ENCODE measurements at regions not wholly inside any gene's neighbourhood (a gene's known extent, or its start where the extent isn't known, plus 50 kb on each side); places are given as distances from the start of the nearest gene placed in this dataset.

- no peak overlapping the region for H3K4me3 ChIP-seq
- H3K9me3 ChIP-seq: peaks cover 50% of the 10 kb centered on the region
- ATAC-seq (no peak), DNase-seq (no peak)
- intact Hi-C loops (cut with DNase I, micrococcal nuclease): no loop called here
- TF ChIP-seq, protein P1, sequence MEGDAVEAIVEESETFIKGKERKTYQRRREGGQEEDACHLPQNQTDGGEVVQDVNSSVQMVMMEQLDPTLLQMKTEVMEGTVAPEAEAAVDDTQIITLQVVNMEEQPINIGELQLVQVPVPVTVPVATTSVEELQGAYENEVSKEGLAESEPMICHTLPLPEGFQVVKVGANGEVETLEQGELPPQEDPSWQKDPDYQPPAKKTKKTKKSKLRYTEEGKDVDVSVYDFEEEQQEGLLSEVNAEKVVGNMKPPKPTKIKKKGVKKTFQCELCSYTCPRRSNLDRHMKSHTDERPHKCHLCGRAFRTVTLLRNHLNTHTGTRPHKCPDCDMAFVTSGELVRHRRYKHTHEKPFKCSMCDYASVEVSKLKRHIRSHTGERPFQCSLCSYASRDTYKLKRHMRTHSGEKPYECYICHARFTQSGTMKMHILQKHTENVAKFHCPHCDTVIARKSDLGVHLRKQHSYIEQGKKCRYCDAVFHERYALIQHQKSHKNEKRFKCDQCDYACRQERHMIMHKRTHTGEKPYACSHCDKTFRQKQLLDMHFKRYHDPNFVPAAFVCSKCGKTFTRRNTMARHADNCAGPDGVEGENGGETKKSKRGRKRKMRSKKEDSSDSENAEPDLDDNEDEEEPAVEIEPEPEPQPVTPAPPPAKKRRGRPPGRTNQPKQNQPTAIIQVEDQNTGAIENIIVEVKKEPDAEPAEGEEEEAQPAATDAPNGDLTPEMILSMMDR (IDR thresholded peaks at IDR 0.05): no peak
- no peaks in the 10 kb centered on the region for H3K36me3 ChIP-seq (ENCODE audit: low read depth)
- no peaks in the 10 kb centered on the region for H3K4me1 ChIP-seq (ENCODE audit: low read depth)
Observed at GRCh38 chr4:30245140-30245539, 475.0 kb upstream of the PCDH7 start.

- no peak overlapping the region for H3K4me3 ChIP-seq
- ATAC-seq (no peak), DNase-seq (no peak)
- TF ChIP-seq, protein P1 (IDR thresholded peaks at IDR 0.05): no peak
- H3K36me3 ChIP-seq (ENCODE audit: low read depth): no peaks in the 10 kb centered on the region
- H3K9me3 ChIP-seq: peaks cover 37% of the 10 kb centered on the region
- intact Hi-C loops (cut with DNase I, micrococcal nuclease): no loop called here
- no peaks in the 10 kb centered on the region for H3K4me1 ChIP-seq (ENCODE audit: low read depth)
Observed at GRCh38 chr4:30256116-30256832, 463.9 kb upstream of the PCDH7 start.

DNA sequence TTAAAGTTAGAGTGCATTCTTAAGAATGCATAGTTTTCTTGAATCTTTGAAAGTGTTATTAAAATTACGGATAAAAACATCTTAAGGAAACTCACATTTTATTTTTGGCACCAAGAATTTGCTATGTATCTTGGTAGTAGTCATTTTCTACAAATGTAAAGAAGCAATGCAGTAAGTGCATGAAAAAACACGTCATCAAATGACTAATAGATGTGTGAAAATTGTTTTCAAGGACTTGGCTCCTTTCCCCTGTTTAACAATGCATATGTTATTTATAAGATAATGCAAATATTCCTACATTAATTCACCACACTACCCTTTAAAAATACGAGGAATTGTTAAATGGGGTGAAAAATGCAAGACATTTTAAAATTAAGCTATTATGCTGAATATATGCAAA, 461.2 kb upstream of the PCDH7 start:
- Histone ChIP-seq H3K4me1 (ENCODE audit: low read depth) (no peaks in the 10 kb centered on the region), H3K9me3 (peaks cover 23% of the 10 kb centered on the region), H3K36me3 (ENCODE audit: low read depth) (no peaks in the 10 kb centered on the region), H3K4me3 (no peak overlapping the region)
- no peak for ATAC-seq
- intact Hi-C loops (cut with DNase I, micrococcal nuclease): no loop called here
- DNase-seq: no peak
- TF ChIP-seq, protein P1 (IDR thresholded peaks at IDR 0.05): no peak

DNA sequence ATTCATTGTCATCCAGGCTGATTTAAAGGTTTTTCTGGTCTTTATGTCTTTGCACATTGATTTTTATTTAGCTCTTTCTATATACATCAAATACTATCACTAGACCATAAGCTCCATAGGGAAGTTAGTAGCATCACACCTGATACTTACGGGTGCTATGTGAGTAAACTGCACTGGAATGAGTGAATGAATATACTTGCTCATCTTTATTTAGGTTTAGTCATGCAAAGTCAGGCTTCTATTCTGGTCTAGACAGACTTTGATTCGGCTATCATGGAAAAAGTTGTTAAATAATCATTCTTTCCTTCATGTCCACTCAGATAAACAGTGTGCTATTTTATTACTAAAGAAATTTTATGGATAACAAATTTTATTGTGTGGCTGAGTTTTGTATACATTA, 457.8 kb upstream of the PCDH7 start:
- DNase-seq (no peak), ATAC-seq (no peak)
- TF ChIP-seq, protein P1 (IDR thresholded peaks at IDR 0.05): no peak
- Histone ChIP-seq H3K4me1 (ENCODE audit: low read depth) (no peaks in the 10 kb centered on the region), H3K4me3 (no peak overlapping the region), H3K36me3 (ENCODE audit: low read depth) (no peaks in the 10 kb centered on the region), H3K9me3 (peaks cover 20% of the 10 kb centered on the region)
- intact Hi-C loops (cut with DNase I, micrococcal nuclease): no loop called here

DNA sequence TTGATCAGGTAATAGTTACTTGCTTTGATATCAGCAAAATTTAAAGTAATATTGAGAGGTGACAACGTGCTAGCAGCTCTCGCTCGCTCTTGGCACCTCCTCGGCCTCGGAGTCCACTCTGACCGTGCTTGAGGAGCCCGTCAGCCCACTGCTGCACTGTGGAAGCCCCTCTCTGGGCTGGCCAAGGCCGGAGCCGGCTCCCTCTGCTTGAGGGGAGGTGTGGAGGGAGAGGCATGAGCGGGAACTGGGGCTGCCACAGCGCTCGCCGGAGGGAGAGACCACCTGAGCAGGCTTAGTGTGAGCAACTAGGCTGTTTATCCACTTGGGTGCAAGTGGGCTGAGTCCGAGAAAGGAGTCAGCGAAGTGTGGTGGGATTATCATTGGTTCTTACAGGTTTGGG, 455.7 kb upstream of the PCDH7 start:
- TF ChIP-seq, protein P1 (IDR thresholded peaks at IDR 0.05): no peak
- intact Hi-C loops (cut with DNase I, micrococcal nuclease): no loop called here
- Histone ChIP-seq H3K36me3 (ENCODE audit: low read depth) (no peaks in the 10 kb centered on the region), H3K9me3 (peaks cover 22% of the 10 kb centered on the region), H3K4me3 (no peak overlapping the region), H3K4me1 (ENCODE audit: low read depth) (no peaks in the 10 kb centered on the region)
- DNase-seq: no peak
- ATAC-seq: no peak

DNA sequence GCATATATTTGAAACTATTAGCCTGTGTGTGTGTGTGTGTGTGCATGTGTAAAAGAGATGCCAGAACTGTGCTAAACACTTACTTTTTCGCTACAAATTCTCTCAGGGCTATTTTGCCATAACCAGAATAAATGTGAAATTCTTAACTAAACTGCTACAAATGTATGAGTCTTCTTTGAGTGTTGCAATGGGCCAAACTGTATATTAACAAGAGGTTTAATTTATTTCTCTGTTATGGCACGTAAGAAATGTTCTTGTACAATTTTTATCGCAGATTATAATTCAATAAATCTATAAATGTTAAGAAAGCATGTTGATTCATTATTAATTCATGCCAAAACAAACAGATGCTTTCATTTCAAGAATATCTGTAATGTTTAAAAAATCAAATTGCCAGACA, 454.5 kb upstream of the PCDH7 start:
- no peaks in the 10 kb centered on the region for H3K4me1 ChIP-seq (ENCODE audit: low read depth)
- TF ChIP-seq, protein P1 (IDR thresholded peaks at IDR 0.05): no peak
- no peak overlapping the region for H3K4me3 ChIP-seq
- H3K9me3 ChIP-seq: peaks cover 22% of the 10 kb centered on the region
- intact Hi-C loops (cut with DNase I, micrococcal nuclease): no loop called here
- no peaks in the 10 kb centered on the region for H3K36me3 ChIP-seq (ENCODE audit: low read depth)
- DNase-seq (no peak), ATAC-seq (no peak)
